Adrenal gland (tissue), 9 donors: ENCODE measurements at regions not wholly inside any gene's neighbourhood (a gene's known extent, or its start where the extent isn't known, plus 50 kb on each side); places are given as distances from the start of the nearest gene placed in this dataset.

Experiments
- DNase-seq, 7 donors: peaks; one replicate each; pipeline ENCODE4 v3.0.0-alpha.2; 2019 to 2020
- H3K27ac ChIP-seq, 5 donors: fragments of 200-600 bp; sonication (generic) in 4 of 5; 1 replicate in 3 of 5; 2 replicates in 2 of 5; pipeline versions ENCODE4 v1.5.1 to v1.8.0; 2016 to 2020; ENCODE audit warnings: mild to moderate bottlenecking in 1 of 5
- H3K27me3 ChIP-seq: fragments of 200-600 bp; 2 replicates; pipeline ENCODE4 v1.8.0; 2021
- H3K36me3 ChIP-seq, 2 donors: fragments of 200-600 bp; replicated peaks in 1 of 2; 1 replicate in 1 of 2; 2 replicates in 1 of 2; pipeline versions ENCODE4 v1.5.1 to v1.8.0; 2018 to 2022
- H3K4me1 ChIP-seq, 2 donors: fragments of 200-600 bp; replicated peaks in 1 of 2; 1 replicate in 1 of 2; 2 replicates in 1 of 2; pipeline versions ENCODE4 v1.5.1 to v1.8.0; 2018 to 2021
- H3K4me3 ChIP-seq, 4 donors: fragments of 200-600 bp; sonication (generic) in 3 of 4; one replicate each; pipeline ENCODE4 v1.5.1; 2016 to 2018
- H3K9me3 ChIP-seq, 3 donors: fragments of 200-600 bp; sonication (generic) in 1 of 3; replicated peaks in 1 of 3; 1 replicate in 2 of 3; 2 replicates in 1 of 3; pipeline versions ENCODE4 v1.5.1 to v1.8.0; 2016 to 2021
- CTCF ChIP-seq, 6 experiments: fragments of 450-650 bp in 4 of 6; fragments of 200-600 bp in 2 of 6; sonication (generic) in 1 of 6; IDR thresholded peaks; 1 replicate in 5 of 6; 2 replicates in 1 of 6; pipeline versions ENCODE4 v1.5.1 to v1.8.0; 2016 to 2021; ENCODE audit warnings: antibody characterized with exemption in 6 of 6, mild to moderate bottlenecking in 2 of 6, moderate library complexity in 1 of 6
- POLR2A ChIP-seq, 2 donors: fragments of 450-650 bp; IDR thresholded peaks; one replicate each; pipeline ENCODE4 v1.6.1; 2017; ENCODE audit warnings: antibody characterized with exemption in 2 of 2, mild to moderate bottlenecking in 2 of 2, moderate library complexity in 1 of 2
- WGBS, 4 donors: extraction: QIAGEN DNeasy Blood & Tissue Kit in 2 of 4; methylation state at CpG; one replicate each; pipeline versions ENCODE4 v1.1.5 to v1.1.7; 2013 to 2017; 5-methylcytosine and 5-hydroxymethylcytosine counted together
- intact Hi-C, 2 donors: fragments of 100-400 bp; cut with DNase I; formaldehyde crosslinking; loops; one replicate each; pipeline versions ENCODE4 v1.14.1 to v1.15.0; 2022 to 2023
- donor health status: healthy with polysubstance abuse.
- donor health status: Bipolar disorder and iron deficiency.
- donor health status: DM: yes; HTN: yes; CAD: no.
- donor health status: DM: no; HTN: no; CAD: no.
- donor health status: DM: no; HTN: no; CAD: no.

DNA sequence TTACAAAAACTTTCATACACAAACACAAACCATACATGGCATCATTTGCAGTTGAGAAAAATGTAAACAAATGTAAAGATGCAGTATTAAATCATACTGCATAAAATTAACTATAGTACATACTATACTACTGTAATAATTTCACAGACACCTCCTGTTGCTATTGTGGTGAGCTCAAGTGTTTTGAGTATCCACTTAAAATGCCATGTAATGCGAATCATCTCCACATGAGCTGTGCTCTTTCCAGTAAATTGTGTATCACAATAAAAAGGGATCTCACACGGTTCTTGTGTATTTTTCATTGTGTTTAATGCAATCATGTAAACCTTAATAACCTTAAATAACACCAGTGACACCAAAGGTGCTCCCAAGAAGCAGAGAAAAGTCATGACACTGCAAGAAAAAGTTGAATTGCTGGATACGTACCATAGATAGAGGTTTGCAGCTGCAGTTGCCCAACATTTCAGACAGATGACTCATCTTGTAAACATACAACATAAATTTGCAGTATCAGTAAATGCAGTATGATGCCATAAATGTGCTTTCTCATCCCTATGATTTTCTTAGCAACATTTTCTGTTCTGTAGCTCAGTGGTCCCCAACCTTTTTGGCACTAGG, 166.6 kb downstream of the RAP2A start:
- no peak overlapping the region for H3K4me3 ChIP-seq
- DNase-seq = no peak
- H3K4me1 ChIP-seq = no peaks in the 10 kb centered on the region
- H3K27me3 ChIP-seq = no peaks in the 10 kb centered on the region
- intact Hi-C loops = no loop called here
- H3K36me3 ChIP-seq = no peaks in the 10 kb centered on the region
- no peak for TF ChIP-seq POLR2A (IDR thresholded peaks at IDR 0.05)
- 49 to 59% (median 57%) methylated on average over 3 of the region's 3 CpGs for WGBS, 4 donors
- no peaks in the 10 kb centered on the region for H3K9me3 ChIP-seq
- H3K27ac ChIP-seq = no peak overlapping the region

DNA sequence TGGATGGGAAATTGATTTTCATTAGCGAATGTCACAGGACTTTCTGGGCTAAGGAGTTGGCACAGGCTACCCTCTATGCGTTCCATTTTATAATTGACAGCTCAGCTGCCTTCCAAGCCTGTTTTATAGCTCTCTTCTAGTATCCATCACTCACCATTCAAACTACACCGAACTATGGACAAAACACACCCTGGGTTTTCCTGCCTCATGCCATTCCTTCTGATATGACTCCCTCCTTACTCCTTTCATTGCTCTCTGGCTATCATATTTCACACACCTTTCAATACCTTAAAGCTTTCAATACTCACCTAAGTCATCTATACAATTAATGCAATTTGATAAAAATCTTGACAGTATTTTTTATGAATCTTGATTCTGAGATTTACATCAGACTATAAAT, 181.3 kb downstream of the RAP2A start:
- no peaks in the 10 kb centered on the region for H3K4me1 ChIP-seq
- H3K27me3 ChIP-seq = no peaks in the 10 kb centered on the region
- no peak for DNase-seq
- H3K27ac ChIP-seq = no peak overlapping the region
- no peak for TF ChIP-seq CTCF (IDR thresholded peaks at IDR 0.05)
- no peak for TF ChIP-seq POLR2A (IDR thresholded peaks at IDR 0.05)
- H3K9me3 ChIP-seq = no peaks in the 10 kb centered on the region
- H3K36me3 ChIP-seq = no peaks in the 10 kb centered on the region
- intact Hi-C loops = no loop called here
- H3K4me3 ChIP-seq = no peak overlapping the region
- 68 to 80% (median 77%) methylated on average over 3 of the region's 3 CpGs for WGBS, 4 donors

- Histone ChIP-seq H3K27ac (no peak overlapping the region), H3K4me1 (no peaks in the 10 kb centered on the region), H3K27me3 (no peaks in the 10 kb centered on the region), H3K4me3 (no peak overlapping the region), H3K9me3 (no peaks in the 10 kb centered on the region), H3K36me3 (no peaks in the 10 kb centered on the region)
- DNase-seq = no peak
- intact Hi-C loops = no loop called here
- TF ChIP-seq POLR2A (IDR thresholded peaks at IDR 0.05) (no peak), CTCF (IDR thresholded peaks at IDR 0.05) (no peak)
These were observed 182.4 kb downstream of the RAP2A start for GRCh38 chr13:97616385-97616784.

- no peaks in the 10 kb centered on the region for H3K36me3 ChIP-seq
- H3K4me1 ChIP-seq = no peaks in the 10 kb centered on the region
- no peak for DNase-seq
- no peaks in the 10 kb centered on the region for H3K27me3 ChIP-seq
- 92 to 94% (median 93%) methylated on average over 15 of the region's 15 CpGs for WGBS, 4 donors
- no peaks in the 10 kb centered on the region for H3K9me3 ChIP-seq
- no peak overlapping the region for H3K27ac ChIP-seq
- no peak for TF ChIP-seq CTCF (IDR thresholded peaks at IDR 0.05)
- no peak for TF ChIP-seq POLR2A (IDR thresholded peaks at IDR 0.05)
- intact Hi-C loops = no loop called here
- no peak overlapping the region for H3K4me3 ChIP-seq
These were observed 187.1 kb downstream of the RAP2A start for GRCh38 chr13:97621025-97621424.

DNA sequence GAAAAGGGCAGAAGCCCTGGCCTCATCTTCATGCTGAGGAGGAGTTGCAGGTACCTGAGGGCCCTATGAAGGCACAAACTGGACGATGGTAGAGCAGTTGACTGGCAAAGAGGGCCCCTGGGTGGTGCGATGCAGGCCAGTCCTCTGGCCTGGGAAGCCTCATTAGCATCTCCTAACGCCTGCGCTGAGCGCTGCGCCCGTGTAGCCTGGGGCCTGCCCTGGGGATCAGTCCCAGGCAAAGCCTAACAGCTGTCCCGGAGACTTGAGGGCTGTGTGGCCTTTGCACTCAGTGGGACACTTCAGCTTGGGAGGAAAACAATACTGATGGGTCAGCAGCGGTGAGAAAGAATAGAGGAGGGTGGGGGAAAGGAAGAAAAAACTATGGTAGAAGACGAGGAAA, 187.7 kb downstream of the RAP2A start:
- intact Hi-C loops = no loop called here
- no peaks in the 10 kb centered on the region for H3K4me1 ChIP-seq
- H3K36me3 ChIP-seq = no peaks in the 10 kb centered on the region
- H3K4me3 ChIP-seq = no peak overlapping the region
- no peaks in the 10 kb centered on the region for H3K9me3 ChIP-seq
- no peak overlapping the region for H3K27ac ChIP-seq
- no peak for DNase-seq
- H3K27me3 ChIP-seq = no peaks in the 10 kb centered on the region
- WGBS, 4 donors = 73 to 82% (median 77%) methylated on average over 9 to 10 of the region's 10 CpGs
- TF ChIP-seq CTCF (IDR thresholded peaks at IDR 0.05) (no peak), POLR2A (IDR thresholded peaks at IDR 0.05) (no peak)
